CD4-positive, CD25-positive, alpha-beta regulatory T cell (primary cell): ENCODE measurements at regions not wholly inside any gene's neighbourhood (a gene's known extent, or its start where the extent isn't known, plus 50 kb on each side); places are given as distances from the start of the nearest gene placed in this dataset.
"Not testable (repeated sequence)": the region's sequence is repeated elsewhere in the genome, so short reads cannot be mapped to it uniquely, and the experiment has no call there.

Experiments
- ATAC-seq, 2 donors: fragments of 150-1000 bp; cut with Tn5 transposase; one replicate each; pipeline ENCODE4 v1.10.0; 2021; ENCODE audit warnings: low read depth in 2 of 2, moderate number of reproducible peaks in 2 of 2, moderate library complexity in 1 of 2
- DNase-seq, 3 donors: peaks; one replicate each; pipeline versions ENCODE4 v3.0.0 to v3.0.0-alpha.2; 2012 to 2022; ENCODE audit warnings: mixed read lengths in 1 of 3
- H3K27ac ChIP-seq: one replicate; pipeline ENCODE4 v1.7.0; 2013; ENCODE audit warnings: mild to moderate bottlenecking, low read length; ENCODE audit not compliant: insufficient read depth, poor library complexity, severe bottlenecking
- H3K27me3 ChIP-seq: one replicate; pipeline ENCODE4 v1.7.0; 2013; ENCODE audit warnings: low read length; ENCODE audit not compliant: control insufficient read depth, insufficient read depth
- H3K36me3 ChIP-seq: one replicate; pipeline ENCODE4 v1.7.0; 2013; ENCODE audit warnings: mild to moderate bottlenecking, low read length, moderate library complexity; ENCODE audit not compliant: control insufficient read depth, insufficient read depth
- H3K4me1 ChIP-seq: 2 replicates; pipeline ENCODE4 v1.7.0; 2013; ENCODE audit warnings: mild to moderate bottlenecking, low read length; ENCODE audit not compliant: insufficient read depth, control insufficient read depth, poor library complexity, severe bottlenecking
- H3K4me3 ChIP-seq: one replicate; pipeline ENCODE4 v1.7.0; 2013; ENCODE audit warnings: low read depth, mild to moderate bottlenecking, low read length, moderate library complexity
- H3K9me3 ChIP-seq, 2 experiments: 1 replicate in 1 of 2; 2 replicates in 1 of 2; pipeline ENCODE4 v1.7.0; 2013; ENCODE audit warnings: low read length in 2 of 2, mild to moderate bottlenecking in 1 of 2, moderate library complexity in 1 of 2; ENCODE audit not compliant: control insufficient read depth in 2 of 2
- H3K27ac Mint-ChIP-seq, 3 donors: one replicate each; pipeline ENCODE4 v1.8.0; 2020 to 2022; ENCODE audit warnings: mild to moderate bottlenecking in 3 of 3, mixed read lengths in 3 of 3, moderate library complexity in 2 of 3
- H3K27me3 Mint-ChIP-seq: one replicate; pipeline ENCODE4 v1.8.0; 2022; ENCODE audit warnings: mild to moderate bottlenecking, mixed read lengths
- H3K36me3 Mint-ChIP-seq: one replicate; pipeline ENCODE4 v1.8.0; 2020; ENCODE audit warnings: mixed read lengths
- H3K4me1 Mint-ChIP-seq, 4 donors: one replicate each; pipeline ENCODE4 v1.8.0; 2020 to 2022; ENCODE audit warnings: mixed read lengths in 4 of 4, mild to moderate bottlenecking in 1 of 4
- H3K4me3 Mint-ChIP-seq, 4 donors: one replicate each; pipeline ENCODE4 v1.8.0; 2020 to 2022; ENCODE audit warnings: mild to moderate bottlenecking in 4 of 4, mixed read lengths in 4 of 4, moderate library complexity in 3 of 4
- H3K9me3 Mint-ChIP-seq, 7 donors: one replicate each; pipeline ENCODE4 v1.8.0; 2020 to 2022; ENCODE audit warnings: mixed read lengths in 7 of 7, mild to moderate bottlenecking in 3 of 7, moderate library complexity in 2 of 7

DNA sequence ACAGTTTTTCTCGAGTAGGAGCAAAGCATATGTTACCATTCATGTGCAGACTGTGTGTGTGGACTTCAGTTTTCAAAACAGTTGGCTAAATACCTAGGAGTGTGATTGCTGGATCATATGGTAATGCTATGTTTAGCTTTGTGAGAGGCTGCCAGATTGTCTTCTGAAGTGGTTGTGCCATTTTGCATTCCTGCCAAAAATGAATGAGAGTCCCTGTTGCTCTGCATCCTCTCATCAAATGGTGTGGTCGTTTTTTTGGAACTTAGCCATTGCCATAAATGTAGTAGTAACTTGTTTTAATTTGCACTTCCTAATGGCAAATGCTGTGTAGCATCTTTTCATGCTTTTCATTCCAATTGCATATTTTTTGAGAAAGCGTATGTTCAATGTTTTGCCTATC lies 77.2 kb upstream of the NDN start:
- no peaks in the 10 kb centered on the region for H3K4me1 ChIP-seq

GRCh38 chr15:23764716-23765115 lies 77.6 kb upstream of the NDN start:
- no peak overlapping the region for H3K4me3 ChIP-seq
- ATAC-seq (no peak), DNase-seq (no peak)
- no peaks in the 10 kb centered on the region for H3K36me3 ChIP-seq
- Mint-ChIP-seq H3K36me3 (no peaks in the 10 kb centered on the region), H3K9me3 (peaks cover 0 to 31% (median 9%) of the 10 kb centered on the region in 7 donors), H3K27me3 (no peaks in the 10 kb centered on the region), H3K4me1 (no peaks in the 10 kb centered on the region), H3K4me3 (no peak overlapping the region), H3K27ac (peak overlapping the region in 1 of 3 donors; percentile 2)
- no peaks in the 10 kb centered on the region for H3K27me3 ChIP-seq
- no peak overlapping the region for H3K27ac ChIP-seq
- no peaks in the 10 kb centered on the region for H3K4me1 ChIP-seq
- peaks cover 0 to 4% of the 10 kb centered on the region in 2 experiments for H3K9me3 ChIP-seq

More for the DNA sequence above, 77.2 kb upstream of the NDN start:
- no peak overlapping the region for H3K4me3 Mint-ChIP-seq
- peaks cover 0 to 34% (median 9%) of the 10 kb centered on the region in 7 donors for H3K9me3 Mint-ChIP-seq
- Histone ChIP-seq H3K27ac (no peak overlapping the region), H3K27me3 (no peaks in the 10 kb centered on the region), H3K9me3 (peaks cover 0 to 4% of the 10 kb centered on the region in 2 experiments), H3K36me3 (no peaks in the 10 kb centered on the region), H3K4me3 (no peak overlapping the region)
- H3K4me1 Mint-ChIP-seq, result no peaks in the 10 kb centered on the region
- H3K27ac Mint-ChIP-seq, result no peak overlapping the region
- DNase-seq, result no peak
- H3K27me3 Mint-ChIP-seq, result no peaks in the 10 kb centered on the region
- no peaks in the 10 kb centered on the region for H3K36me3 Mint-ChIP-seq
- no peak for ATAC-seq

- H3K36me3 Mint-ChIP-seq, H3K4me1 Mint-ChIP-seq, H3K27ac Mint-ChIP-seq, H3K4me3 Mint-ChIP-seq, DNase-seq, ATAC-seq, H3K4me1 ChIP-seq, H3K4me3 ChIP-seq, H3K27ac ChIP-seq, H3K27me3 ChIP-seq, H3K36me3 ChIP-seq, H3K9me3 ChIP-seq, H3K27me3 Mint-ChIP-seq: not testable (repeated sequence)
- peaks cover 4 to 39% (median 11%) of the 10 kb centered on the region in 7 donors for H3K9me3 Mint-ChIP-seq
These were observed 79.7 kb upstream of the NDN start for GRCh38 chr15:23766779-23767178.

- H3K9me3 Mint-ChIP-seq, result peaks cover 2 to 29% (median 18%) of the 10 kb centered on the region in 7 donors
- no peak overlapping the region for H3K27ac Mint-ChIP-seq
- no peaks in the 10 kb centered on the region for H3K27me3 Mint-ChIP-seq
- Histone ChIP-seq H3K36me3 (no peaks in the 10 kb centered on the region), H3K27me3 (no peaks in the 10 kb centered on the region), H3K9me3 (peaks cover 0 to 1% of the 10 kb centered on the region in 2 experiments), H3K4me1 (no peaks in the 10 kb centered on the region), H3K4me3 (no peak overlapping the region), H3K27ac (no peak overlapping the region)
- DNase-seq, result no peak
- no peaks in the 10 kb centered on the region for H3K36me3 Mint-ChIP-seq
- ATAC-seq, result no peak
- no peak overlapping the region for H3K4me3 Mint-ChIP-seq
- no peaks in the 10 kb centered on the region for H3K4me1 Mint-ChIP-seq
These were observed 86.0 kb upstream of the NDN start for GRCh38 chr15:23773093-23773492.

- no peaks in the 10 kb centered on the region for H3K36me3 Mint-ChIP-seq
- no peak overlapping the region for H3K27ac ChIP-seq
- H3K9me3 ChIP-seq, result no peaks in the 10 kb centered on the region
- no peaks in the 10 kb centered on the region for H3K27me3 ChIP-seq
- H3K4me3 ChIP-seq, result no peak overlapping the region
- H3K4me1 Mint-ChIP-seq, result peaks cover 0 to 4% (median 0%) of the 10 kb centered on the region in 4 donors
- DNase-seq (no peak), ATAC-seq (no peak)
- no peak overlapping the region for H3K4me3 Mint-ChIP-seq
- no peaks in the 10 kb centered on the region for H3K36me3 ChIP-seq
- peaks cover 4 to 20% (median 7%) of the 10 kb centered on the region in 7 donors for H3K9me3 Mint-ChIP-seq
- H3K27ac Mint-ChIP-seq, result no peak overlapping the region
- H3K27me3 Mint-ChIP-seq, result no peaks in the 10 kb centered on the region
- H3K4me1 ChIP-seq, result no peaks in the 10 kb centered on the region
These were observed 100.4 kb upstream of the NDN start for GRCh38 chr15:23787346-23788105.

DNA sequence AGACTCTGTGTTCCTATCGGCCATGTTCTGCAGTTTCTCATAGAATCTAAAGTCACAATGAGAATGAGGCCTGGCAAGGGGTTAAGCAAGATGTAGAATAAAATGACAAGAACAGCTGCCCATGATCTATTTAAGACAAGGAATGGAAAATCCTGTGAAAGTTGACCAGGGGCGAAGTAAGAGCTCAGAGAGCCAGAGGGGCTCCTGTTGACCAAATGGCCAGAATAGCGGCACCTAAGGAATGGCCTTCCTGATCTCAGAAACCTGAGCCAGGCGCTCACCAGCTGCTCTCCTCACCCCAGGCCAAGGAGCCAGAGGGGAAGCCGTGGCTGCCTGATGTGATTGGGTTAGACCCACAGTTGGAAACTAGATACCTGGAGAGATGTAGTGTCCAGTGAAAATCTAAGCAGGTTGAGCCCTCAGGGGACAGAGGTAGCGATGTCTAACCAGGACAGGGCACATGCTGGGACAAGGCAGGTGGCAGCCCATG lies 106.1 kb upstream of the NDN start:
- Mint-ChIP-seq H3K4me1 (no peaks in the 10 kb centered on the region), H3K9me3 (peaks cover 0 to 36% (median 13%) of the 10 kb centered on the region in 7 donors), H3K27me3 (no peaks in the 10 kb centered on the region), H3K27ac (no peak overlapping the region), H3K4me3 (no peak overlapping the region), H3K36me3 (no peaks in the 10 kb centered on the region)
- Histone ChIP-seq H3K27ac (no peak overlapping the region), H3K4me1 (no peaks in the 10 kb centered on the region), H3K9me3 (peaks cover 3 to 4% of the 10 kb centered on the region in 2 experiments), H3K4me3 (no peak overlapping the region), H3K27me3 (no peaks in the 10 kb centered on the region), H3K36me3 (no peaks in the 10 kb centered on the region)
- no peak for DNase-seq
- no peak for ATAC-seq

GRCh38 chr15:23797747-23798446 lies 110.8 kb upstream of the NDN start:
- Mint-ChIP-seq H3K27me3 (no peaks in the 10 kb centered on the region), H3K4me3 (no peak overlapping the region), H3K9me3 (peaks cover 0 to 26% (median 18%) of the 10 kb centered on the region in 7 donors), H3K4me1 (no peaks in the 10 kb centered on the region), H3K27ac (no peak overlapping the region), H3K36me3 (no peaks in the 10 kb centered on the region)
- Histone ChIP-seq H3K9me3 (peaks cover 3 to 5% of the 10 kb centered on the region in 2 experiments), H3K36me3 (no peaks in the 10 kb centered on the region), H3K4me1 (no peaks in the 10 kb centered on the region), H3K27me3 (no peaks in the 10 kb centered on the region), H3K27ac (no peak overlapping the region), H3K4me3 (no peak overlapping the region)
- DNase-seq (no peak), ATAC-seq (no peak)
